Activated naive CD4-positive, alpha-beta T cell treated with anti-CD3 and anti-CD28 coated beads, Interleukin-2, amount 50 U/mL, for 72 hours (primary cell): ENCODE measurements at regions not wholly inside any gene's neighbourhood (a gene's known extent, or its start where the extent isn't known, plus 50 kb on each side); places are given as distances from the start of the nearest gene placed in this dataset.
"Not testable (repeated sequence)": the region's sequence is repeated elsewhere in the genome, so short reads cannot be mapped to it uniquely, and the experiment has no call there.

ENCODE experiments used
- ATAC-seq, 2 donors: fragments of 150-1000 bp; cut with Tn5 transposase; 2 replicates each; pipeline ENCODE4 v1.10.0; 2021; ENCODE audit warnings: mild to moderate bottlenecking in 2 of 2, moderate library complexity in 2 of 2
- DNase-seq, 2 donors: peaks; one replicate each; pipeline ENCODE4 v3.0.0; 2021 to 2022; ENCODE audit warnings: low spot score in 2 of 2
- H3K27ac Mint-ChIP-seq, 2 donors: one replicate each; pipeline ENCODE4 v1.8.0; 2022; ENCODE audit warnings: mild to moderate bottlenecking in 2 of 2, mixed read lengths in 2 of 2
- H3K36me3 Mint-ChIP-seq, 2 donors: one replicate each; pipeline ENCODE4 v1.8.0; 2022; ENCODE audit warnings: mixed read lengths in 2 of 2
- H3K9me3 Mint-ChIP-seq, 2 donors: one replicate each; pipeline ENCODE4 v1.8.0; 2022; ENCODE audit warnings: mixed read lengths in 2 of 2

DNA sequence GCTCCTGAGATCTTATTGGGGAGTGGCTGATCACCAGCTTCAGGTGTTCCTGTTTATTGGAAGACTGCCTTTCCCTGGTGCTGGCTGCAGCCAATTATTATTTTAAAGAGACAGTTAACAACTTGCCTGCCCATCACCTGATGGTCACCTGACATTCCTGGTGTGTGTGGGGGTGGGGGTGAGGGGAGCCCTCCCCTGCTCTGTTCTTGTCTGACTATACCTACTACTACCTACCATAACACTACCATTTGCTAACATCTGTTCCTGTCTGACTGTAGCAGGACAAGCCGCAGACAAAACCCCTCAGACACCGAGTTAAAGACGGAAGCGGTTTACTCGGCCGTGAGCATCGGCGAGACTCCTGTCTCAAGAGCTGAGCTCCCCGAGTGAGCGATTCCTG lies 54.9 kb upstream of the NBPF3 start:
- DNase-seq (no peak), ATAC-seq (no peak)
- peaks cover 7 to 8% of the 10 kb centered on the region in 2 donors for H3K36me3 Mint-ChIP-seq
- H3K27ac Mint-ChIP-seq = no peak overlapping the region
- peaks cover 5 to 10% of the 10 kb centered on the region in 2 donors for H3K9me3 Mint-ChIP-seq

DNA sequence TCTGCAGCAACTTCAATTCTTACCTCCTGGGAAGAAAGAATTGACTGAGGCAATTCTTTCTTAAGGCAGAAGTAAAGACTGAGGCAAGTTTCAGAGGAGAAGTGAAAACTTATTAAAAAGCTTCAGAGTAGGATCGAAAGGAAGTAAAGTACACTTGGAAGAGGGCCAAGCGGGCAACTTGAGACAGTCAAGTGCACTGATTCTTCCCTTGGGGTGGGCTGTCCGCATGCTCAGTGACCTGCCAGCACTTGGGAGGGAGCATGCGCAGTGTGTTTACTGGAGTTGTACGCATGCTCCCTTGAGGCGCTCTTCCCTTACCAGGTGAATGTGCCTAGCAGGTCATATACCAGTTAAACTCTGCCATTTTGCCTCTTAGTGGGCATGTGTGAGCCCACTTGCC lies 55.3 kb upstream of the NBPF3 start:
- ATAC-seq (no peak), DNase-seq (no peak)
- Mint-ChIP-seq H3K9me3 (peaks cover 5 to 10% of the 10 kb centered on the region in 2 donors), H3K36me3 (peaks cover 8 to 10% of the 10 kb centered on the region in 2 donors), H3K27ac (no peak overlapping the region)

- no peak overlapping the region for H3K27ac Mint-ChIP-seq
- peaks cover 8 to 10% of the 10 kb centered on the region in 2 donors for H3K36me3 Mint-ChIP-seq
- ATAC-seq = no peak
- peaks cover 5 to 10% of the 10 kb centered on the region in 2 donors for H3K9me3 Mint-ChIP-seq
- DNase-seq = no peak
These were observed 56.0 kb upstream of the NBPF3 start for GRCh38 chr1:21383785-21384401.

DNA sequence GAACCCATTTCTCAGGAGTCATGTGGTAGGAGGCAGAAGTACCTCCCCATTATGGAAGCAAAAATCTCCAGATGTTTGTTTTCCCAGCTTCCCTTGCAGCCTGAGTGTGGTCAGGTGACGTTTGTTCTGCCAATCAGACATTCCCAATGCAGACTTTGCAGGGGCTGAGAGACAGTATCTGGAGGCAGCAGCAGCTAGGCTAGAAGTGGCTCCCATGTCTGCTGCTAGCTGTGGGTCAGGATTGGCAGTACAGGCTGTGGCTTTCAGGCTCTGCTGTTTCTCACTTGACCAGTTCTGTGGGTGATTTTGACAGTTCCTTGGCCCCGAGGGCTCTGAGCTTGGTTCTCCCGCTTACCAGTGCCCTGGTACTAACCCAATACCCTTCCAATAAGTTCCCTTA lies 58.6 kb upstream of the NBPF3 start:
- DNase-seq (no peak), ATAC-seq (no peak)
- Mint-ChIP-seq H3K36me3 (peaks cover 8 to 10% of the 10 kb centered on the region in 2 donors), H3K9me3 (peaks cover 5 to 14% of the 10 kb centered on the region in 2 donors), H3K27ac (no peak overlapping the region)

- H3K36me3 Mint-ChIP-seq, H3K27ac Mint-ChIP-seq, DNase-seq, ATAC-seq: not testable (repeated sequence)
- H3K9me3 Mint-ChIP-seq = peaks cover 5 to 14% of the 10 kb centered on the region in 2 donors
These were observed 59.8 kb upstream of the NBPF3 start for GRCh38 chr1:21380147-21380546.

DNA sequence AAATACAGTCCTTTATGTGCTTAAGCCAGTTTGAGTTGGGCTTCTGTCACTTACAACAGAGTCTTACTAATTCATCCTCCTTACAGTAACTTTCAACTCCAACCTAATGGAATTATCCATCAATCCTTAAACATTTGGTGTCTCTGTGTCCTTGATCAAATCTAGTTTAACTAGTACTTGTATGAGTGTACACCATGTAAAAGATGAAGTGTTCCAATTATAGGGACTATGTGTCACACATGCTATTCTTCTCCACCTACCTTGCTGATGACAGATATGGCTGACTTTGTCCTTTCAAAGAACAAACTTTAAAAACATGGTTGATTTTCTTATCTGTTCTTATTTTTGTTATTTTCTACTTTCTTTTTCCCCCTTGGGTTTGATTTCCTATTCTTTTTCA lies 60.4 kb upstream of the NBPF3 start:
- no peak for DNase-seq
- Mint-ChIP-seq H3K36me3 (peaks cover 8 to 10% of the 10 kb centered on the region in 2 donors), H3K9me3 (peaks cover 5 to 14% of the 10 kb centered on the region in 2 donors), H3K27ac (no peak overlapping the region)
- ATAC-seq = peak in 1 of 2 donors; percentile 37

DNA sequence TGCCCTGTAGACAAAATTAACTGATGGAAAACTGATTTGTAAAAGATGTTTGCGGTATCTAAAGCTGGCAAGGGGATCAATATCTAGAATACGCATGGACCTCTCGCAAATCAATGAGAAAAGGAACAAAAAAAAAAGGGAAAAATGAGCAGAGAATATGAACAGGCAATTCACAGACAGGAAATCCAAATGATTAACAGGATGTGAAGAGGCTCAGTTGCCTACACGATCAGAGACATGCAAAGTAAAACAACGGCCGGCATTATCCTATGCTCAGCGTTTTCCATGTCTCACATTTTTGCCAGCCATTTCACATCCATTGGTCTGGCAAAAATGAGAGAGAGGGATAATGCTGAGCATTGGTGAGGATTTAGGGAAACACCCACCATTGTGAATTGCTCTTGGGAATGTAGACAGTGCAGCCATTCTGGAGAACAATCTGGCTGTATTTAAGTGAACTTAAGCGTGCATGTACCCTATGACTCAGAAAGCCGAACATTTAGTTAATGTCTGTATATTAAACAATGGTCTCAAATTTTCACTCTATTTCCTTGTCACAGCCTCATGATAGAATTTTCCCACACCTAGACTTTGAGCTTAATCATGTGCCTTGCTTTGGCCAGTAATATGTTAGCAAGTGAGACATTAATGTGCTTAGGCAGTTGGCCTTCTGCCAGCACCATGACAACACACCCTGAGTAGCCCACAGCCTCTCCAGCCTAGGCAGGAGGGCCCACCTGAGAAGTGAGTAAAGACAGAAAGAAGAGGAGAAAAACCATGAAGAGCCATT lies 61.0 kb upstream of the NBPF3 start:
- Mint-ChIP-seq H3K36me3 (peaks cover 8 to 10% of the 10 kb centered on the region in 2 donors), H3K9me3 (peaks cover 5 to 14% of the 10 kb centered on the region in 2 donors), H3K27ac (no peak overlapping the region)
- no peak for DNase-seq
- no peak for ATAC-seq

DNA sequence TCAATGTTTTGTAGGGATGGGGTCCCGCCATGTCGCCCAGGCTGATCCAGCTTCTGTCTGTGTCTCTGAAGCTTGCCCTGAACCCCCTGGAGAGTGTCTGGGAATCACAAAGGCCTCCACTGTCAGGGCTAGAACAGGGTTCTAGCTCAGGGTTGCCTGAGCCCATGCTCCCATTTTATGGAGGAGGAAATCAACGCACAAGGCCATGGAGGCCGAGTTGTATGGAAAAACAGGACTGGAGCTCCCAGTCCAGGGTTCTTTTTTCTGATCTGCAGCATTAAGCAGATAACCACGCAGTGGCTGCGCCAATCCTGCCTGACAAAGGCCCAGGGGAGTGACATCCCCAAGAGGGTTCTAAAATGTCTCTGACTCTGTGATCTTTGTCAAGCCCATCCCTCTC lies 67.6 kb upstream of the NBPF3 start:
- ATAC-seq = no peak
- Mint-ChIP-seq H3K9me3 (no peaks in the 10 kb centered on the region), H3K36me3 (no peaks in the 10 kb centered on the region), H3K27ac (no peak overlapping the region)
- no peak for DNase-seq

- Mint-ChIP-seq H3K9me3 (no peaks in the 10 kb centered on the region), H3K27ac (no peak overlapping the region), H3K36me3 (no peaks in the 10 kb centered on the region)
- DNase-seq (no peak), ATAC-seq (no peak)
These were observed 70.0 kb upstream of the NBPF3 start for GRCh38 chr1:21369905-21370304.

DNA sequence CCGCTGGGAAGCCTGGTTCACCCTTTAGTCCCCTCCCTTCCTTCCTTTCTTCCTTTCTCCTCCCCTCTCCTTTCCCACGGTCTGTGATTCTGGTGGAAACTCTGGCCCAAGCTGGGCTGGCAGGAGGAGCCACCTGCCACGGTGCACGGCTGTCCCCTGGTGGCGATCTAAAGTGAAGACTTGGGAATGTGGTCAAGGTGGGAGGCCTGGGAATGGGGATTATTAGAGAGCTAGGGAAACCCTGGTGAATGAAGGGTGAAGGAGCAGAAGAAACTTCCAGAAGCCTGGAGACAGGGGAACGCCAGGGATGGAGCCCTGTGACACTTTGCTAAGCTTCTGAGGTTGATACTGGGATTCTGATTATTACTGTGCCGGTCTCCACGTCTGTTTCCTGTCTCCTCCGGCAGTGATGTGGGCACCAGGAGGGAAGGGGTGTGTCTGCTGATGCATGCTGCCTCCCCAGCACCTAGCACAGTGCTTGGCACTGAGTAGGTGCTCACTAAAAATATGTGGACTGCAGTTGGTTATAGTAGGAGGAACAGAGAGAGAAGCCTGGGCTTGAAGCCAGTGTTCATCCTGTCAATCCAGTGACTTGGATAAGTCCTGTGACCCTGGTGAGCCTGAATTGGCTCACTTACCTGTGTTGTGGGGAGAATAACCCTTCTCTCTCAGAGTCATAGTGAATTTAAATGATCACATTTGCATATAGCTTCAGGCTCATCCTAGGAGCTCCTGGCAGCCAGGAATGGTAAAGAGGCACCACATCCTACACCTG lies 71.2 kb upstream of the NBPF3 start:
- DNase-seq (peak; percentile 58 to 62), ATAC-seq (peak; percentile 79 to 86)
- H3K9me3 Mint-ChIP-seq = no peaks in the 10 kb centered on the region
- no peaks in the 10 kb centered on the region for H3K36me3 Mint-ChIP-seq
- peak overlapping the region in 1 of 2 donors; percentile 3 for H3K27ac Mint-ChIP-seq

DNA sequence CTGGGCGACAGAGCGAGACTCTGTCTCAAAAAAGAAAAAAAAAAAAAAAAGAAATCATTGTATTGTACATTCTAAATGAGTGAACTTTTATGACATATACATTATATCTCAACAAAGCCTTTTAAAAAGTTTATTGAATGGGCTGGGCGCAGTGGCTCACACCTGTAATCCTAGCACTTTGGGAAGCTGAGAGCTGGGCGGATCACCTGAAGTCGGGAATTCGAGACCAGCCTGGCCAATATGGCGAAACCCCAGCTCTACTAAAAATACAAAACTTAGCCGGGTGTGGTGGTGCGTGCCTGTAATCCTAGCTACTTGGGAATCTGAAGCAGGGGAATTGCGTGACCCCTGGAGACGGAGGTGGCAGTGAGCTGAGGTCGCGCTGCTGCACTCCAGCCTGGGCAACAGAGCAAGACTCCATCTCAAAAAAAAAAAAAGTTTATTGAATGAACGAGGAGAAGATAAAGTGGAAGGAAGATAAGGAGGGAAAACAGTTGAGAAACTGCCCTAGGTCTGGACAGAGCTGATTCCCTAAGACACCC lies 71.9 kb upstream of the NBPF3 start:
- DNase-seq, ATAC-seq, H3K9me3 Mint-ChIP-seq, H3K36me3 Mint-ChIP-seq: not testable (repeated sequence)
- peak overlapping the region in 1 of 2 donors; percentile 3 for H3K27ac Mint-ChIP-seq

GRCh38 chr1:21366288-21366687 lies 73.6 kb upstream of the NBPF3 start:
- Mint-ChIP-seq H3K9me3 (no peaks in the 10 kb centered on the region), H3K36me3 (no peaks in the 10 kb centered on the region), H3K27ac (no peak overlapping the region)
- ATAC-seq = peak in 1 of 2 donors; percentile 60
- no peak for DNase-seq

DNA sequence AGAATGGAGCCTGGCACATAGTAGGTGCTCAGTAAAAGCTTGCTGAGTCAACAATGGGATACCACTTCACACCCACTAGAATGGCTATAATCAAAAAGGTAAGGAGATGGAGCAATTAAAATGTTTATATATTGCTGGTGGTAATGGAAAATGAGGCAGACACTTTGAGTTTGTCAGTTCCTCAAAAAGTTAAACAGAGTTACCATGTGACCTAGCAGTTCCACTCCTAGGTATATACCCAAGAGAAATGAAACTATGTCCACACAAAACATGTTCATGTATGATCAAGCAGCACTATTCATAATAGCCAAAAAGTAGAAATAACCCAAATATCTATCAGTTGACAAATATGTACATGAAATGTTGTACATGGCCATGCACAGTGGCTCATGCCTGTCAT lies 74.8 kb upstream of the ECE1 start:
- Mint-ChIP-seq H3K9me3 (no peaks in the 10 kb centered on the region), H3K27ac (no peak overlapping the region), H3K36me3 (no peaks in the 10 kb centered on the region)
- DNase-seq (no peak), ATAC-seq (no peak)

- Mint-ChIP-seq H3K27ac (no peak overlapping the region), H3K9me3 (no peaks in the 10 kb centered on the region), H3K36me3 (no peaks in the 10 kb centered on the region)
- DNase-seq (no peak), ATAC-seq (no peak)
These were observed 71.8 kb upstream of the ECE1 start for GRCh38 chr1:21362096-21362495.

DNA sequence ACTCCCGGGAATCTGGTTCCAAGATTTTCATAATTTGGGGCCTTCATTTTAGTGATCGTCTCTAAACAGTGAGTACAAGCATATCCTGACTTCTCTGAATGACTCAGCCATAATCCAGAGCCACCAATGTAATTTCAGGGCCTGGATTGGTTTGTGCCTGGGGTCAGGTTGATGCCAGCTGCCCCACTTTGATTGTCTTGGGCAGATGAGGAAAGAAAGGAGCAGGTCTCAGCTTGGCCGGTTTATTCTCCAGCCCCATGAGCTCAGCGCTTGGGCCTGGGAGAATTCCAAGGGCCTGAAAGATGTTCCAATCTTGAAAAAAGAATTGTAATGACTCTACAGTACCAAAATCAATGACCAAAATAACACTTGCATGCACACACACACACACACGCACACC lies 71.2 kb upstream of the ECE1 start:
- H3K36me3 Mint-ChIP-seq = no peaks in the 10 kb centered on the region

DNA sequence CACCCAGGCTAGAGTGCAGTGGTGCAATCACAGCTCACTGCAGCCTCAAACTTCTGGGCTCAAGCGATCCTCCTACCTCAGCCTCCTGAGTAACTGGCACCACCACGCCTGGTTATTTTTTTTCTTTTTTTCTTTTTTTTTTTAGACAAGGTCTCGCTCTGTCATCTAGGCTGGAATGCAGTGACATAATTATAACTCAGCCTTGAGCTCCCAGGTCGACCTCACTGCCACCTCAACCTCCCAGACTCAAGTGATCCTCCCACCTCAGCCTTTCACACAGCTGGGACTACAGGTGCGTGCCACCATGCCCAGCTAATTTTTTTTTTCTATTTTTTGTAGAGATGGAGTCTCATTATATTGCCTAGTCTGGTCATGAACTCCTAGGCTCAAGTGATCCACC lies 66.9 kb upstream of the ECE1 start:
- H3K27ac Mint-ChIP-seq = no peak overlapping the region
- ATAC-seq (no peak), DNase-seq (no peak)
- no peaks in the 10 kb centered on the region for H3K36me3 Mint-ChIP-seq
- no peaks in the 10 kb centered on the region for H3K9me3 Mint-ChIP-seq

More for the DNA sequence above, 71.2 kb upstream of the ECE1 start:
- H3K9me3 Mint-ChIP-seq = no peaks in the 10 kb centered on the region
- no peak for DNase-seq
- no peak overlapping the region for H3K27ac Mint-ChIP-seq
- no peak for ATAC-seq

DNA sequence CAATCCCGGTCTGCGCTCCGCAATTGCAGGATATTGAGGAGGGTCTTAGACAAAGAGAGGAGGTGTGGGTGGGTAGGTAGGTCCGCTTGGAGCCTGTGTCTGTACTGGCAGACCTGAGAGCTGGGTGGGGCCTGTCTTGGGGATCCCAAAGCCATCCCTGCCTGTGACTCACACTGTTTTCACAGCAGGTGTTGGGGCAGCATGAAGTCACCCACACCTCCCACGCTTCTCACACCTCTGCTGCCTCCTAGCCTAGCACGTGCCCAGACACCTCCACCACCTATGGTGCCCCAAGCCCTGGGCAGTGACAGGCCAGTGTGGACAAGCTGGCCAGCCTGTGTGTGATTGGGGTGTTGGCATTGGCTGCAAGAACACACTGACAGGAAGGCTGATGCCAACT lies 65.7 kb upstream of the ECE1 start:
- Mint-ChIP-seq H3K27ac (no peak overlapping the region), H3K9me3 (no peaks in the 10 kb centered on the region), H3K36me3 (no peaks in the 10 kb centered on the region)
- peak in 1 of 2 donors; percentile 54 for DNase-seq
- ATAC-seq = peak; percentile 98
